GM10266 (cell line): ENCODE measurements at regions not wholly inside any gene's neighbourhood (a gene's known extent, or its start where the extent isn't known, plus 50 kb on each side); places are given as distances from the start of the nearest gene placed in this dataset.

Experiments used
- DNase-seq: peaks from one replicate; pipeline ENCODE4 v3.0.0; 2012; ENCODE audit errors: extremely low spot score
- CTCF ChIP-seq: IDR thresholded peaks from 2 replicates; pipeline ENCODE4 v1.5.1; 2012; ENCODE audit warnings: mild to moderate bottlenecking, low read depth; ENCODE audit not compliant: control insufficient read depth, insufficient read depth; ENCODE audit errors: missing control alignments

DNA sequence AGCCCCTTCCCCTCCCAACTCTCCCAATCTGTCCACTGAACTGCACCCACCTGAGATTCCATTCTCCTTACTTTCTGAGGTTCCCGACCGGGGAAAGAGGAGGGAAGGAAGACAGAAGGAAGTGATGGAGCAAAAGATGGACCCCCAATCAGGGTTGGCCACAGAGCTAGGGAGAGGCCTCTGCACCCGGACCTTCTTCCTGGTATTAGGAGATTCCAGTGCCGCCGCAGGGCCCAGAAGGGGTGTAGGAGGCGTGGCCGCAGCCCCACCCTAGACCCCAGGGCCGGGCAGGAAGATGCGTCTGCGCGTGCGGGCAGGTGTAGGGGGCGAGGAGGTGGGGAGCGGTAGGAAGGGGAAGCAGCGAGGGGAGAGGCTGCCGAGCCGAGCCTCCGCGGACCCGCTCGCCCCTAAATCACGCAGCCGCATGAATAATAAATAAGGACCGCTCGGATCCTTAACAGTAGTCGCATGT is 104.2 kb upstream of the MVB12B start:
- no peak for TF ChIP-seq CTCF
- DNase-seq, result no peak

DNA sequence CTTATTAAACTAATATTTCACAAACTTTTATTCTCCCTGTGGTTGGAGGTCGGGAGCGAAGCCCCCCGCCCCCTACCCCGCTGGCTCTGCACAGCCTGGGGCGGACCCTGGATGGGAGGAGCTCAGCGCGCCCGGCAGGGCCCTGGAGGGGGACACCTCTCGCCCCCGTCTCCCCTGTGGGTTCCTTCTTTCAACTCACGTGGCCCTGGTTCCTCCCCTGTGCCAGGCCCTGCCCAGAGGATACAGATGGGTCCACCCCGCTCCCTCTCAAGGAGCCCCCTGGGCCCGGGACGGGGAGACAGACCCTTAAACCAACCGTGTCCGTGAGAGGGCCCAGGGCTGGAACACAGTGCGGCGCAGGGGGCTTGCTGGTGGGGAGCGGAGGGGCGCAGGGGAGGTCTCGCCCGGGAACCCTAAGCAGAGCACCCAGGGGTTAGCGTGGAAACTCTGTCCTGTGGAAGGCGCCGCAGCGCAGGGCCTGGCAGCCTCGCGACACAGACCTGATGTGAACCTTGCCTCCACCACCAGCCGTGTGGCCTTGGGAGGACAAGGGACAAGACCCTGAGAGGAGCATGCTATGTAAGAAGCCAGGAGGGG is 103.7 kb upstream of the MVB12B start:
- no peak for DNase-seq
- TF ChIP-seq CTCF, result no peak

DNA sequence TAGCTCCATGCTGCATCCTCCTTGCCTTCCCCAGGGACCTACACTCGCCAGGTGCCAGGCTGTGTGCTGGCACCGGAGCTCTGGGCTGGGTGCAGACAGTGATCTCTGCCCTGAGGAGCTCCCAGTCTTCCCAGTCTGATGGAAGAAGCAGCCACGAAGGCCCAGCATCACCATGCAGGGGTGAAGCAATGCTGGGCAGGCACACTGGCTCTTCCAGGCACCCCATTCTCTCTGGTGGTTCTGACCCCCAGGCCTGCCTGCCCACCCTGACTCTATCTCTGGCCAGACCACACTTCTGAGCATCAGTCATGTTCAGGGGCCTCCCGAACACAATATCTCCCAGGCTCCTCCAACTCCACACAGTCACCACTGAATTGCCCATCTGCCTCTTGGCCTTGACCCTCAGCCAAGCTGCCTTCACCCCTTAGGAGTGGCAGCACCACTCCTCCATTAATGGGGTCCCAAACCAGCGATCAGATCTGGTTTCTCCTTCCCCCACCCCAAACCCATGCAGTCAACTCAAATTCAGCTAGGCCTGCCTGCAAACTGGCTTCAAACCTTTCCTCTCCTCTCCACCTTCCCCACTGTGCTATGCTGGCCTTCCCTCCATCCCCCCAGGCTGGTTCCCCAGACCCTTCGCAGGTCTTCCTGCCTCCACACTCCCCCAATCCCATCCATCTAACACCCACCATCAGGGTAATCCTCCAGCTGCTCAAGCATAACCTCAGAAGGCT is 102.7 kb upstream of the MVB12B start:
- TF ChIP-seq CTCF, result no peak

GRCh38 chr9:126225611-126226609 is 100.7 kb upstream of the MVB12B start:
- no peak for TF ChIP-seq CTCF
- no peak for DNase-seq

More for the DNA sequence above, 102.7 kb upstream of the MVB12B start:
- DNase-seq, result no peak

DNA sequence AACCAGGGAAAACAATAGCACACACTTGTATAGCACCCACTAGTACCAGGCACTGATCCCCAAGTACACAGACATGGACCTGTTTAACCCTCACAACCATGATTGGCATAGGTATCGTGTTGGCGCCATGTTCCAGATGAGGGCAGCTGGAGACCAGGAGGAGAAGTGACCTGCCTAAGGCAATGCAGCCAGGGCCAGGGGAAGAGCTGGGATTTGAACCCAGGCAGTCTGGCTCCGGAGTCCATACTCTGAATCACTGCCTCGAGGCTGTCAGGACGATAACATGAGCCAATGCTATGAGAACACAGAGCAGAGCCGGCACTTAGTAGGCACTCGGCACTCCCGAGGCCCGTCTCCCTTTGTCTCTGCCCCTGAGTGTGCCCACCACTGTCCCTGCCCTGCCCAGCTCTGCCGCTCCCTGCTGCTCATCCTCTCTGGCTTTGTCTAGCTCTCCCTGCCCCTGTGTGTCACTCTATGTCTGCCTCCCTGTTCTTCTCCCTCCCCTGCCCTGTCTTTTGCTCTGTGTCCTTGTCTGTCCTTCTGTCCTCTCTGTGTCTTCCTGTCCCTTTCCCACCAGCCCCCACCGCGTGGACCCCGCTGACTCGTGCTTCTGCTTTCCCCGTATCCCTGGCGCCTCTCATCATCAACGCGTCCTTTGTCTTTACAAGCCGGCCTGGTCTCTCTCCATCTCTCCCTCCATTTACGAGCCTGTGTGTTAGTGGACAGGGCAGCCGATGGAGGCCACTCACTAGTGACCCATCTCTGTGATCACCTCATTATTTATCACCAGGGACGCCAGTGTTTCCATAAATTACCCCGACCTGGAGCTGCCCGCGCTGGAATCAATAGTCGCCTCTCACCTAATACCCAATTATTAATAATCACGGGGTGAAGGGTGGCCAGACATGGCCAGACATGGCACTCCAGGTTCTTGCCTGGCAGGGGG is 99.4 kb upstream of the MVB12B start:
- DNase-seq, result no peak
- no peak for TF ChIP-seq CTCF

DNA sequence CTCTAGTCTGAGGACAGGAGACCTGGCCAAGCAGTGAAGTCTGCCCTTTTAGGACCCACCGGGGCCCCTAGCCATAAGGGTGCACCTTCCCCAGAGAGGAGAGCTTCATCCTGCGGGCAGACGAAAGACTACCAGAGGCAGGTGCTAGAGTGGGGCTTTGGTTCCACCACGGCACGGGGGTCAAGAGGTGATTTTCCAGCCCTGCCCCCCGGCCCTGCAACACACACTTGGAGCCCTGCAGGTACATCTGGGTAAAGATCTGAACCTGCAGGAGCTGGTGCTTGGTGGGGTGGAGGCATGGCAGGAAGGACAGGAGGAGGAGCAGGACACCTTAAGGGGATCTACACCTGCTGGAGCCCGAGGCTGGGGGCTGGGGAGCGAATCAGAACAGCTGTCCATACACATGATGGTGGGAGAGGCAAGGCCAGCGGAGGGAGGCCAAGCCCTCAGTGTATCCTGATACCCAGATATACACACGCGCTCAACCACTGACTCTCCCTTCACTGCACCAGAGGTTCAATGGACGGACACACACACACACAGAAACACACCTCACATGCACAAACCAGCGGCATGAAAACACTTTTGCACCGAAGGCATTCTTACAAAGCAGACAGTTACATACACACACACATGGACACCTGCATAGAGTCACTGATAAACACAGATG is 98.4 kb upstream of the MVB12B start:
- no peak for DNase-seq
- no peak for TF ChIP-seq CTCF
